ENCODE measurements at regions not wholly inside any gene's neighbourhood (a gene's known extent, or its start where the extent isn't known, plus 50 kb on each side); places are given as distances from the start of the nearest gene placed in this dataset.

DNA sequence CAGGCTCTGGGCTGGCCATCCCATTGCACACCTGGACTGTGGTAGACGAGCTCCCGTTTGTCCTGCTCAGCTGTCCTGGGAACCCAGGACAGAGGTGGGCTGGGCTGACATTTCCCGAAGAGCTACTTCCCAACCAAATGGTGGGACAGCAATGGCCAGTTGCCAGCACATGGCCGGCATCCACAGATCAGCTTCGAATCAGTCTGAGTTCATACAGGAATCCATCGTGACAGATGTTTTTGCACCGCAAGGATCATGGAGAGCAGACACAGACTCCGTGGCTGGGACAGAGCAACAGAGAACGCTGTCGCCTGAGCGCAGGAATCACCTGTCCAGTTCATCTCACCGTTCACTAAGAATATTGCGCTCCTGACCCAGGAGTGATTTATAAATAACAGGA, 198.5 kb downstream of the TTLL2 start:
- no peak for DNase-seq (ENCODE audit: low spot score)
- TF ChIP-seq, protein P1, sequence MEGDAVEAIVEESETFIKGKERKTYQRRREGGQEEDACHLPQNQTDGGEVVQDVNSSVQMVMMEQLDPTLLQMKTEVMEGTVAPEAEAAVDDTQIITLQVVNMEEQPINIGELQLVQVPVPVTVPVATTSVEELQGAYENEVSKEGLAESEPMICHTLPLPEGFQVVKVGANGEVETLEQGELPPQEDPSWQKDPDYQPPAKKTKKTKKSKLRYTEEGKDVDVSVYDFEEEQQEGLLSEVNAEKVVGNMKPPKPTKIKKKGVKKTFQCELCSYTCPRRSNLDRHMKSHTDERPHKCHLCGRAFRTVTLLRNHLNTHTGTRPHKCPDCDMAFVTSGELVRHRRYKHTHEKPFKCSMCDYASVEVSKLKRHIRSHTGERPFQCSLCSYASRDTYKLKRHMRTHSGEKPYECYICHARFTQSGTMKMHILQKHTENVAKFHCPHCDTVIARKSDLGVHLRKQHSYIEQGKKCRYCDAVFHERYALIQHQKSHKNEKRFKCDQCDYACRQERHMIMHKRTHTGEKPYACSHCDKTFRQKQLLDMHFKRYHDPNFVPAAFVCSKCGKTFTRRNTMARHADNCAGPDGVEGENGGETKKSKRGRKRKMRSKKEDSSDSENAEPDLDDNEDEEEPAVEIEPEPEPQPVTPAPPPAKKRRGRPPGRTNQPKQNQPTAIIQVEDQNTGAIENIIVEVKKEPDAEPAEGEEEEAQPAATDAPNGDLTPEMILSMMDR (IDR thresholded peaks at IDR 0.05) = no peak
- Mint-ChIP-seq H3K4me3 (ENCODE audit: unreplicated experiment) (no peak overlapping the region), H3K4me1 (ENCODE audit: low read depth) (no peaks in the 10 kb centered on the region), H3K27ac (ENCODE audit: unreplicated experiment) (no peak overlapping the region), H3K9me3 (ENCODE audit: low read depth) (no peaks in the 10 kb centered on the region), H3K27me3 (ENCODE audit: low read depth) (peaks cover 38% of the 10 kb centered on the region), H3K36me3 (ENCODE audit: low read depth) (no peaks in the 10 kb centered on the region)

DNA sequence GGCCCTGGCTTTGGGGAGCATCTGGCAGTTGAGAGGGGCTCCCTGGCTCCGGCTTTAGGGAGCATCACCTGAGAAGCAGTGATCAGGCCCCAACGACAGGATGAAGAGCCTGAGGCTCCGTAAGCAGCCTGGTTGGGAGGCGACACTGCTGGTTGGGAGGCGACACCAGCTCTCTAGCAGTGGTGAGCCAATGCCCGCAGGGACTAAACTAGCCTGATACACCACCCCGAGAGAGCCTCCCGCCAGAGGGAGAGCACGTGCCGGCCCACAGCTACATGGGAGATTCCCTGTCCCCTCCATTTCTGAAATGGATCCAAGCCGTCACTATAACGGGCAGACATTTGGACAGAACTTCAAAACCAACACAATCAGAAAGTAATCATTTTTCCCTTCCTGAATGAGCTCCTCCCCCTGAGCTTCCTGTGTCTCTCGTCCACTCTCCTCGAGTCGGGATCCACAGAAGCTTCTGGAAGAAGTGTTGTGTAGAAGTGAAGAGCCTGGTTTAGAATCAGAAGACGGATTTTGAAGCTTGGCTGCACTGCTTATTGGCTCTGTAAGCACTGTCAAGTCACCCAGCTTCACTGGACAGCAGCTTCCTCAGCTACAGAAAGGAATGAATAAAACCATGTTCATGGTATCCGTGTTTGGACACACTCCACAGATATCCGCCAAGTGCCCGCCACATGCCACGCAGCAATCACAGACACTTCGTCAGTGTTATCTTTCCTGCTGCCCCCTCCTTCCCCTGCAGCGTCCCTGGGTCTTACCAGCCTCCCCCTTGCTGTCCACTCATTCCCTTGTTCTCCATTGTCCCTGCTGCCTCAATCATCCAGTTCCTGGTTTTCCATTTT, 199.6 kb downstream of the TTLL2 start:
- H3K4me1 Mint-ChIP-seq (ENCODE audit: low read depth) = no peaks in the 10 kb centered on the region
- no peaks in the 10 kb centered on the region for H3K9me3 Mint-ChIP-seq (ENCODE audit: low read depth)
- H3K36me3 Mint-ChIP-seq (ENCODE audit: low read depth) = no peaks in the 10 kb centered on the region
- no peak for DNase-seq (ENCODE audit: low spot score)
- H3K27me3 Mint-ChIP-seq (ENCODE audit: low read depth) = peaks cover 48% of the 10 kb centered on the region
- TF ChIP-seq, protein P1 (IDR thresholded peaks at IDR 0.05) = no peak
- no peak overlapping the region for H3K4me3 Mint-ChIP-seq (ENCODE audit: unreplicated experiment)
- no peak overlapping the region for H3K27ac Mint-ChIP-seq (ENCODE audit: unreplicated experiment)

DNA sequence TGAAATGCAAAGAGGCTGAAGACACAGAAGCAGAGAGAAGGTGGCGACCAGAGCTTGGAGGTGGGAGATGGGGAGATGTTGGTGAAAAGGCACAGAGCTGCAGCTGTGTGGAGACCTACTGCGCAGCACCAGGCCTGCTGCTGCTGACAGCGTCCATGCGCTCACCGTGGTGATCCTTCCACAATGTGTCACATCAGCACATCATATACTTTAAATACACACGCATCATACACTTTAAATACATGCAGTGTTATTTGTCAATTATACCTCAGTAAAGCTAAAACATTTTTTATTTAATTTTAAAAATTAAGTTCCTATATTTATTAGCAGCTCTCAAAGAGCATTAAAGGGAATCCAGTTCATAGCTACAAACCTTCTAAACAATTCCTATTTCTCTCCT, 200.9 kb downstream of the TTLL2 start:
- TF ChIP-seq, protein P1 (IDR thresholded peaks at IDR 0.05) = no peak
- H3K27ac Mint-ChIP-seq (ENCODE audit: unreplicated experiment) = no peak overlapping the region

DNA sequence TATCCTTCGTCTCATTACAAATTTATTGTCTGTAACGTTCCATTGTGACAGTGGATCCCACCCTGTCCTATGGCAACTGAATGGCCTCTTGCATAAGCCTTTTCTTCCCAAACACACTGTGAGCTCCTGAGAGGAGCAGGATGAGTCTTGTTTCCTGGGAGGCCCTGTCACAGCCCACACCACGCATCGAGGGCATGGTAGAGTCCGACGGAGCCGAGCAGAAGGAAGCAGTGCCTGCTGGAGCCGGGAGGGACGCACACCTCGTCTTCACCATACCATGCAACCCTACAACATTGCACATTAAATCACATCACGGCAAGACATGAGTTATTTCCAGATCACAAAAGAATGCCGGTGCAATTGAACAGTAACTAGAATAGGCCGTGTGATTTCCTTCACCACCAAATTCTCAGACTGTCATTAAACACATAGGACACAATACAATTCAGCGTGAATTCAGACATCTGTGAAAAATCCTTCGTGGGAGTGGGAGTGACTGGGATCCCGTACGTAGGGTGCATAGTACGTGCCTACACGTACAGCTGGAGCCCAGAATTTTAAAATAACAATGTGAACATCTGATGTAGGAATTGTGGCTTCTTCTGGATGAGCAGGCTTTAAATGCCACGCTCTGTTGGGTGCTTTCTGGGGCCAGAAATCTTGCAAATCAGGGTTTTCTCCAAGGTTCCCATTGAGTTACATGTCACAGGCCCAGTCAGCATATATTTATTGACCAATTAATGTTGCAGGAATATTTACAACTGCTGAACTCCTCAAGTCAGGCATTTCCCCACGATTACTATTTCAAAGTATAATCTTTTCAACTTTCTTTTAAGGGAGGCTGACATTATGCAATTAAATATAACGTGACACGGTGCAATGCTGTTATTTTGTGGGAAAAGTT, 201.8 kb downstream of the TTLL2 start:
- DNase-seq (ENCODE audit: low spot score) = no peak
- no peaks in the 10 kb centered on the region for H3K9me3 Mint-ChIP-seq (ENCODE audit: low read depth)
- H3K27me3 Mint-ChIP-seq (ENCODE audit: low read depth) = peaks cover 50% of the 10 kb centered on the region
- H3K27ac Mint-ChIP-seq (ENCODE audit: unreplicated experiment) = no peak overlapping the region
- no peaks in the 10 kb centered on the region for H3K36me3 Mint-ChIP-seq (ENCODE audit: low read depth)
- TF ChIP-seq, protein P1 (IDR thresholded peaks at IDR 0.05) = no peak
- no peaks in the 10 kb centered on the region for H3K4me1 Mint-ChIP-seq (ENCODE audit: low read depth)
- no peak overlapping the region for H3K4me3 Mint-ChIP-seq (ENCODE audit: unreplicated experiment)

More for the DNA sequence above, 200.9 kb downstream of the TTLL2 start:
- no peak for DNase-seq (ENCODE audit: low spot score)
- H3K36me3 Mint-ChIP-seq (ENCODE audit: low read depth) = no peaks in the 10 kb centered on the region
- peaks cover 49% of the 10 kb centered on the region for H3K27me3 Mint-ChIP-seq (ENCODE audit: low read depth)
- no peaks in the 10 kb centered on the region for H3K9me3 Mint-ChIP-seq (ENCODE audit: low read depth)
- no peak overlapping the region for H3K4me3 Mint-ChIP-seq (ENCODE audit: unreplicated experiment)
- no peaks in the 10 kb centered on the region for H3K4me1 Mint-ChIP-seq (ENCODE audit: low read depth)

DNA sequence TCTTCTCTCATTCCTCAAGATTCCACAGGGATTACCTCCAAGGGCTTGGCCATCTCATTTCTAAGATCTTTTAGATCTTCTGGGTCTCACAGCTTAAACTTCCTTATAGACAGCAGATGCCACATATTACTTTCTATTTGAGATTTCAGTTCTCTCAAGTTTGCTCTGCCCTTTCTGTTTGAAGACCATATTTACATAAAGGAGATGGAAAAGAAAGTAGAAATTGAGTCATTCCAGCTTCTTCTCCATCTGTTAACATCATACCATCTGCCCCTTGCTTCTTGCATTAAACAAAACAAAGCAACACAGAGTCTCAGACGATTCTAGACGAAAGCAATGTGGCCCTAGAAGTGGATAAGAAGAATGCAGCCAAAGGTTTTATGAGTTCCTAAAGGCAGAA, 203.4 kb downstream of the TTLL2 start:
- Mint-ChIP-seq H3K4me1 (ENCODE audit: low read depth) (peaks cover 4% of the 10 kb centered on the region), H3K27ac (ENCODE audit: unreplicated experiment) (no peak overlapping the region), H3K9me3 (ENCODE audit: low read depth) (no peaks in the 10 kb centered on the region), H3K27me3 (ENCODE audit: low read depth) (peaks cover 41% of the 10 kb centered on the region), H3K4me3 (ENCODE audit: unreplicated experiment) (no peak overlapping the region), H3K36me3 (ENCODE audit: low read depth) (no peaks in the 10 kb centered on the region)
- TF ChIP-seq, protein P1 (IDR thresholded peaks at IDR 0.05) = no peak
- DNase-seq (ENCODE audit: low spot score) = no peak

Data from chondrocyte (in vitro differentiated cells).